ENCODE measurements at regions not wholly inside any gene's neighbourhood (a gene's known extent, or its start where the extent isn't known, plus 50 kb on each side); places are given as distances from the start of the nearest gene placed in this dataset.
"Not testable (repeated sequence)": the region's sequence is repeated elsewhere in the genome, so short reads cannot be mapped to it uniquely, and the experiment has no call there.

- DNase-seq (ENCODE audit: low read depth in 2 of 2) = no peak
These were observed 90.1 kb downstream of the SREK1 start for GRCh38 chr5:66234241-66234640.

DNA sequence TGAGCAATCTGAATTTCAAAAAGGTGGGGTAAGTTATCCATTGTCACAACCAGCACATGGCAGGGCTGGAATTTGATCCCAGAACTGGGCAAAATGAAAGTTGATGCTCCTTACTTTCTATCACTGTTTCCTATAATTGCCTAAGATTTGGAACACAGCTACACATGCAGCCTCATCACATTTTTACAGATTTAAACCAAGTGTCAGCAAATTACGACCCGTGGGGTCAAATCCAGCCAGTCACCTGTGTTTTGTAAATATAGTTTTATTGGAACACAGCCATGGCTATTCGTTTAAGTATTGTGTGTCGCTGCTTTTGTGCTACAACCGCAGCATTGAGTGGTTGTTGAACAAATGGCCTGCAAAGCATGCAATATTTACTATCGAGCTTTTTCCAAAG is 94.3 kb downstream of the SREK1 start:
- no peak for DNase-seq (ENCODE audit: low read depth in 2 of 2)

DNA sequence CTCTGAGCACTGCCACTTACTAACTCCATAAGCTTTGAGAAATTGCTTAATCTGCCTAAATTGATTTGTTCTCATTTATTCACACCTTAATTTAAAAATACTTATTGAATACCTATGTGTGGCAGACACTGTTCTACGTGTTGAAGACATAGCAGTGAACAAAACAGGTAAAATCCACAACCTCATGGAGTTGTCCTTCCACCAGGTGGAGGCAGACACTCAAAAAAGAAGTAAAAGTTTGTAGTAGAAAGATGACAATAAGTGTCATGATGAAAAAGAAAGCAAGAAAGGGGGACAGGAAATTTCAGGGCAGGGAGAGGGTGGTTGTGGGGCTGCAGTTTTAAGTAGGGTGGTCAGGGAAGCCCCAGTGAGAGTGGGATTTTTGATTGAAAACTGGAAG is 94.9 kb downstream of the SREK1 start:
- DNase-seq (ENCODE audit: low read depth in 2 of 2) = no peak

GRCh38 chr5:66241136-66241825 is 97.2 kb downstream of the SREK1 start:
- DNase-seq (ENCODE audit: low read depth in 2 of 2) = no peak

DNA sequence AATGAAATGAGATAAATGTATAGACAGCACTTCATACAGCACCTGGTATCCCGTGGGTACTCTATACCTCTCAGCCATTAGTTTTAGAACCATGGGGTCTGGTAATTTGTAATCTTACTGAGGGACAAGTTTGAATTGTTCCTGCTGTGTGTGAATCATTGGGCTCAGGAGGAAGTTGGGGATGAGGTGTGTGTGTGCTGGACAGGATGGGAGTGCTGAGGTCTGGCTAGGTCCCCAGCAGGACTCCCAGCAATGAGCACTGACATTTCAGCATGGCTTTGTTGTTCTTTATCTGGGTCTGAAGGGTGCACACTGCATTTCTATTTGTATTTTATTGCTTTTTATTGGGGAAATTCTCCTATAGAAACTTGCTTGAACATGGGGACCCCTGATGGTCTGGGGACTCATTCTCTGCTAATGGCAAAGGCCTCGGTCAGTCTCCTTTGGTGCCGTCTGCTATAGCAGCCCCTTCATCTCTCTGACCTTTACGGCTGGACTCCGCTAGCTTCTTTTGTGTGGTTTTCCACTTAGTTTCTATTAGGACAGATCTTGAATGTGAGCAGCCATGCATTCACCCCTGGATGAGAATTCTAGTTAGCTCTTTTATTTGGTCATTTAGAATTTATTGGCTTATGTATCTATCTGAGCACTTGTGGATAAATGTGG is 98.1 kb downstream of the SREK1 start:
- no peak for DNase-seq (ENCODE audit: low read depth in 2 of 2)

GRCh38 chr5:66246608-66247007 is 102.5 kb downstream of the SREK1 start:
- no peak for DNase-seq (ENCODE audit: low read depth in 2 of 2)

DNA sequence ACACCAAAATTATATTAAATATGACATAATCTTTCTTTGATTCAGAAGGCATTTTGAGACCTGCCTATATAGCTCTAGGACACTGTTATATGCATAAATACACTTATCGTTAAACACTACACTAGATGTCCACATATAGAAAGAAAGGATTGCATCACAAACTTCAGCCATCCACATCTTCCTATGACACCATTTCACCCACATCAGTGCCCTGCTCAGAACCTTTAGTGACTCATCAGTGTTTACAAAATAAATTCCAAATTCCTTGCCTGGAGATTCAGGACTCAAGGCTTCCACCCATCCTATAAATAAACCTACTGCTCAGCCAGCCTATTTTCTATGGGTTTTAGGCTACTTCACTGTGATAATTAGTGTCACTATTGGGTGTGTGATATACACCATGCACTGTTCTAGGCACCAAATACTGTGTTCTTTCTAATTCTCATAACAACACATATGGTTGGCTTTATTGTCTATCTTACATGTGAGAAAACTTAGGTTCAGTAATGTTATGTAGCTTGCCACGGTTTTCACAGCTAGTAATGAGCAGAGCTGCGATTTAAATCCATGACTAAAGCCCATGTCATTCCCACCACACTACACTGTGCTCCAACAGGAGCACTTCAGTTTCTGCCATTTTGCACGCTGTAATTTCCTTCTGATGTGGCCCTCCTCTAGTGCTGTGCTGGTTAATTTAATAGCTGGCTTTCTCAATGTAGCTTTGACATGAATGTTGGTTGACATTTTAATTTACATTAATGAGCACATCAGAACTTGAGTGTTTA is 103.3 kb downstream of the SREK1 start:
- DNase-seq (ENCODE audit: low read depth in 2 of 2) = no peak

DNA sequence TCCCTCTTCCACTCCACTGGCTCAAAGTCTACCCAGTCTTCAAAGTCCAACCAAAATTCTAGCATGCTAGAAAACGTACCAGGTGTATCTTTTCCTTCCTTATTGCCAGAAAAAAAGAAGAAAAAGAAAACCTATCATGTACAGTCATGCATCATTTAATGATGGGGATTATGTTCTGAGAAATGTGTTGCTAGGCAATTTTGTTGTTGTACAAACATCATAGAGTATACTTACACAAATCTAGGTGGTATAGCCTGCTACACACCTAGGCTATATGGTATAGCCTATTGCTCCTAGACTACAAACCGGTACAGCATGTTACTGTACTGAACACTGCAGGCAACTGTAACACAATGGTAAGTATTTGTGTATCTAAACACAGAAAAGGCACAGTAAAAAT is 104.8 kb downstream of the SREK1 start:
- no peak for DNase-seq (ENCODE audit: low read depth in 2 of 2)

DNA sequence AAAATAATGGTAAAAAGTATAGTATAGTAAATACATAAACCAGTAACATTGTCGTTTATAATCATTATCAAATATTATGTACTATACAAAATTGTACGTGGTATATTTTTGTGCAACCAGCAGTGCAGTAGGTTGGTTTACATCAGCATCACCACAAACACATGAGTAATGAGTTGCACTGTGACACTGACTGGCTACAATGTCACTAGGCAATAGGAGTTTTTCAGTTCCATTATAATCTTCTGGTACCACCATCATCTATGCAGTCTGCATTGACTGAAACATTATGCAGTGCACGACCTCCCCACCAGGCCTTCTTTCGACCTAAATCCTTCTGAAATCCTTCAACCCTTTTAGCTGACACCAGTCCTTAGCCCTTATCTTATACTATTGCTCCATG is 105.8 kb downstream of the SREK1 start:
- no peak for DNase-seq (ENCODE audit: low read depth in 2 of 2)

DNA sequence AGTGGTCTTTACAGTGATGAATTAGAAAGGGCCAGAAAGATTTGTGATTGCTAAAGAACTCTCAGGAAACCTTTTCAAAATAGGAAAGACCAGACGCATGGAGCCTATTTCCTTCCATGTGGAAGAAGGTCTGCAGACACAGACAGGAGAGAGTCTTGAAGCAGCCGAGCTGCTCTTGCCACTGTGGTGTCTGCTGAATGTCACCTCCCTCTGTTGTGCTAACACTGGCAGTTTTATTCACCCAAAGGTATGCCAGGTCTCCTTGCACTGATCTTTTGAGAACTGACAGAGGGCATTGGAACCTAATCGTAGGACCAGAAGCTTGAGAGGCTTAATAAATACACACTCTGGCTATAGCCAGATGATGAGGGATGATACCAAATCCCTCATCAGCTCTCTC is 108.7 kb downstream of the SREK1 start:
- DNase-seq (ENCODE audit: low read depth in 2 of 2) = no peak

GRCh38 chr5:66255714-66256113 is 111.6 kb downstream of the SREK1 start:
- no peak for DNase-seq (ENCODE audit: low read depth in 2 of 2)

GRCh38 chr5:66273121-66273520 is 129.0 kb downstream of the SREK1 start:
- DNase-seq (ENCODE audit: low read depth in 2 of 2) = no peak

GRCh38 chr5:66276986-66277385 is 132.9 kb downstream of the SREK1 start:
- DNase-seq (ENCODE audit: low read depth in 2 of 2) = no peak

GRCh38 chr5:66277981-66278380 is 133.9 kb downstream of the SREK1 start:
- DNase-seq (ENCODE audit: low read depth in 2 of 2) = no peak

DNA sequence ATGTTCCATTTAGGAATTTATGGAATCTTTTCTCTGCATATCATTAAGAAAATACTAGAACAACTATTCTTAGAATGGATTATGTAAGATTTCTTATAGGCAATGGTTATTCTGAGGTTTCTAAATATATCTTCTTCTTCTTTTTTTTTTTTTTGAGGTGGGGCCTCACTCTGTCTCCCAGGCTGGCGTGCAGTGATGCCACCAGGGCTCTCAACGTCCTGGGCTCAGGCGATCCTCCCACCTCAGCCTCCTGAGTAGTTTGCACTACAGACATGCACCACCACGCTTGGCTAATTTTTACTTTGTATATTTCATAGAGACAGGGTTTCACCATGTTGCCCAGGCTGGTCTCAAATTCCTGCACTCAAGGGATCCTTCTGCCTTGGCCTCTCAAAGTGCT is 137.2 kb downstream of the SREK1 start:
- DNase-seq (ENCODE audit: low read depth in 2 of 2) = no peak

DNA sequence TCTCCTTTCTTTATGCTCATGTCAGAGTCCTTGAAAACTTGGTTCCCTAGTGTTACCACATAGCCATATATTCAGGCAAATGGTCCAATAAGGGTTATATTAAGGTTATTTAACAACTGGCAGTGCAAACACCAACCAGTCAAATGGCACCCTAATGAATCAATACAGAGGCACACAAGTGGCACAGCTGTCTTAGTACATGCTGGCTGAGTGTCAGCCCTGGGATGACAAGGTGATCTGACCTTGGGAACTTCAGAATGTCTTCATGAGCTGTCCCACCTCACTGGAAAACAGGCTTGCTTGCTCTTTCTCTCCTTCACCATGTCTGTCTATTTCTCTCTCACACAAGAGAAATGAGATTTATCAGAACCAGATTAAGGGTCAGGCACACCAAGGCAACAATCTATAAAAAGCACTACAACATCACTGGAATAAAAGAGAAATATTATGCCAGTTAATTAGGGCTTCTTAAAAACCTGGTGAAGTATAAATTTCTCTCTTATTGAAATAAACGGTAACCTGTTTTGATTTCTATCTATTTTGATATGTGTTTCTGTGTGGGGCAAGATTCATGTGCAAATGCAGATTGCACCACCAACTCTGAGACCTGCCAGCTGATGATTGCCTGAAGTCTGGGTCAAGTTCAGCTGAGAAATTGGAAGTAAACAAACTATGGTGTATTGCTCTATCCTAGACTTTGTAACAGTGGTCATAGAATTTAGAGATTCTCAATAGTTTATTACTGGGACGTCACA is 140.7 kb downstream of the SREK1 start:
- DNase-seq (ENCODE audit: low read depth in 2 of 2) = no peak

DNA sequence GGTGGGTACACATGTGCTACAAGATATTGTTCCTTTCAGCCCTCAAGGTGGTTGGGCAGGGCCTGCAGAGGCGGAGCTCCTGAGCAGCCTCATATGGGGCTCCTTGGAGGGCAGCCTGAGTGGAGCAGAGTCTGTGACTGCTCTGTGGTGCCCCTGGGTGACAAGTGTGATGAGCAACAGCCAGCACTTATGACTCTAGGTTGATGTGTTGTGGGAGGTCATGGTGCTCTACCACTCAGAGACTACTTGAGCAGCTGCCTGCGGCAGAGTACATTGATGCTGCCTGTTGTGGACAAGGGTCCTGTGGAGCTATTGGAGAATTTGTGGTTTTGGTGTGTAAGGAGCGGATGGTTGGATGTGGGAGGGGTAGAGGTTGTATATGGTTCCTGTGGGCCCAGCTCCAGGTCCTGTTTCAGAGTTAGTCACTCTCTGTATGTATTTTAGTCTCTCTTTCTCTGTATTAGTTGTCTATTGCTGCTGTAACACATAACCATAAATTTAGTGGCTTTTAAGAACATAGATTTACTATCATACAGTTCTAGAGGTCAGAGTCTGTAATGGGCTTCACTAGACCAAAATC is 141.3 kb downstream of the SREK1 start:
- DNase-seq (ENCODE audit: low read depth in 2 of 2) = no peak

DNA sequence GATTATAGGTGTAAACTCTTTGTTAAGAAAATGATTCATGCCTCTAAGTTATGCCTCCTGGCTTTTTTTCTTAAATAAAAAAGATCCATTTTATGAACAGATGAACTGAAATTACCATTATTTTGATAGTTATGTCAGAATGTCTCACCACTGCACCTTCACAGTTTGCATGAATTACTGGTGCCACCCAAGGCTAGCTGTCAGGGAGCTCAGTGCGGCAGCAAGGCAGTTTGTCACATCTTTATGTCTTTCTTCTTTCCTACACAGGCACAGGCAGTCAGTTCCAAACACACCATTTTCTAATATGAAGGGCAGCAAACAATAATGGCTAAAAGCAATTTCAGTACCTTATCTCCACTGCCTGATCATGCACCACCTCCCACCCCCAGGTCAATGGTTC is 147.7 kb downstream of the SREK1 start:
- DNase-seq (ENCODE audit: low read depth in 2 of 2) = no peak

GRCh38 chr5:66293851-66294250 is 149.8 kb downstream of the SREK1 start:
- not testable (repeated sequence) for DNase-seq (ENCODE audit: low read depth in 2 of 2)

DNA sequence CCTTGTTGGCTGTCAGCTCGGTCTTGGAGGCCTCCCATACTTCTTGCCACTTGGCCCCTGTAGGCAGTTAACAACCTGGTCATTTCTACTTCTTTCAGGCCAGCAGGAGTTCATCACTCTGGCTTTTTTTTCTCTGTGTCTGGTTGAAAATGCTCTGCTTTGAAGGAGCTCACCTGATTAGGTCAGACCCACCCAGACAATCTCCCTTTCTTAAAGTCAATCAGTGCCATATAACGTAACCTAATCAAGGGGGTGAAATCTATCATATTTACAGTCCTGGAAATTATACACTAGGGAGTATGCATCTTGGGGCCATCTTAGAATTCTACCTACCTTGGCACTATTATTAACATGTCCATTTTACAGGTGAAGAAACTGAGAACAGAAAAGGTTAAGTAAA is 155.4 kb downstream of the SREK1 start:
- no peak for DNase-seq (ENCODE audit: low read depth in 2 of 2)

- no peak for DNase-seq (ENCODE audit: low read depth in 2 of 2)
These were observed 158.2 kb downstream of the SREK1 start for GRCh38 chr5:66302344-66302743.
